Activated CD8-positive, alpha-beta T cell treated with anti-CD3 and anti-CD28 coated beads for 36 hours (primary cell): ENCODE measurements at regions not wholly inside any gene's neighbourhood (a gene's known extent, or its start where the extent isn't known, plus 50 kb on each side); places are given as distances from the start of the nearest gene placed in this dataset.

Experiments
- ATAC-seq: fragments of 200-7000 bp; cut with Tn5 transposase; one replicate; pipeline ENCODE4 v1.10.0; 2021; ENCODE audit warnings: mild to moderate bottlenecking, moderate library complexity
- CTCF ChIA-PET: fragments of 350-600 bp; sonication (Branson Sonifier 250); formaldehyde crosslinking; loops from one replicate; lab custom pipeline; 2021; ENCODE audit warnings: antibody characterized with exemption; lab: Charles Lee
- POLR2A ChIA-PET: fragments of 350-600 bp; sonication (Branson Sonifier 250); formaldehyde crosslinking; loops from one replicate; lab custom pipeline; 2021; ENCODE audit warnings: antibody characterized with exemption; lab: Charles Lee
- DNase-seq: peaks from one replicate; pipeline ENCODE4 v3.0.0-alpha.2; 2020
- H3K27ac Mint-ChIP-seq: one replicate; pipeline ENCODE4 v1.8.0; 2021; ENCODE audit warnings: mild to moderate bottlenecking, mixed read lengths
- H3K27me3 Mint-ChIP-seq: one replicate; pipeline ENCODE4 v1.8.0; 2021; ENCODE audit warnings: mixed read lengths
- H3K36me3 Mint-ChIP-seq: one replicate; pipeline ENCODE4 v1.8.0; 2021; ENCODE audit warnings: low read depth, mixed read lengths
- H3K4me1 Mint-ChIP-seq: one replicate; pipeline ENCODE4 v1.8.0; 2021; ENCODE audit warnings: low read depth, mixed read lengths
- H3K4me3 Mint-ChIP-seq: one replicate; pipeline ENCODE4 v1.8.0; 2021; ENCODE audit warnings: mild to moderate bottlenecking, moderate library complexity, mixed read lengths
- H3K9me3 Mint-ChIP-seq: one replicate; pipeline ENCODE4 v1.8.0; 2021; ENCODE audit warnings: mixed read lengths
- intact Hi-C: fragments of 100-400 bp; cut with micrococcal nuclease; formaldehyde crosslinking; loops from one replicate; pipeline ENCODE4 v1.10.0; 2022
- TF ChIP-seq, protein P1 (sequence below): fragments of 200-600 bp; IDR thresholded peaks from one replicate; pipeline ENCODE4 v1.8.0; 2022; ENCODE audit warnings: antibody characterized with exemption, mild to moderate bottlenecking

DNA sequence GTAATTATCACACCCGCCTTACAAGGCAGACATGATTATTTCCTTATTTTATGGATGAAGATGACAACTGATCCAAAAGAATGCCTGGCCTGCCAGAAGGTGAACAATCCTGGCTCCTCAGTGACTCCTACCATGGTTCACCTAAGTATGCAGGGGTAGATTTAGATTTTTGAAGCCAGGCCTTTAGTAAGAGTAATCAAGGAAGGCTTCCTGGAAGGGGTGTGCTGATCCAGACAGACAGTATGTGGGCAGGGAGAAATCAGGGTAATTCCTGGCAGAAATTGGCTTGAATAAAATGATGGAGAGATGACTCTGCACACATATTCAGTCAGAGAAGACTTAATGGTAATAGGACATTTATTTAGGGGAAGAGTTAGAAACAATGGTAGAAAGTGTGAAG is 637.7 kb upstream of the FANCL start:
- no peak overlapping the region for H3K4me3 Mint-ChIP-seq
- H3K4me1 Mint-ChIP-seq: no peaks in the 10 kb centered on the region
- ATAC-seq (no peak), DNase-seq (no peak)
- H3K27ac Mint-ChIP-seq: no peak overlapping the region
- CTCF ChIA-PET: no interaction called here
- TF ChIP-seq, protein P1, sequence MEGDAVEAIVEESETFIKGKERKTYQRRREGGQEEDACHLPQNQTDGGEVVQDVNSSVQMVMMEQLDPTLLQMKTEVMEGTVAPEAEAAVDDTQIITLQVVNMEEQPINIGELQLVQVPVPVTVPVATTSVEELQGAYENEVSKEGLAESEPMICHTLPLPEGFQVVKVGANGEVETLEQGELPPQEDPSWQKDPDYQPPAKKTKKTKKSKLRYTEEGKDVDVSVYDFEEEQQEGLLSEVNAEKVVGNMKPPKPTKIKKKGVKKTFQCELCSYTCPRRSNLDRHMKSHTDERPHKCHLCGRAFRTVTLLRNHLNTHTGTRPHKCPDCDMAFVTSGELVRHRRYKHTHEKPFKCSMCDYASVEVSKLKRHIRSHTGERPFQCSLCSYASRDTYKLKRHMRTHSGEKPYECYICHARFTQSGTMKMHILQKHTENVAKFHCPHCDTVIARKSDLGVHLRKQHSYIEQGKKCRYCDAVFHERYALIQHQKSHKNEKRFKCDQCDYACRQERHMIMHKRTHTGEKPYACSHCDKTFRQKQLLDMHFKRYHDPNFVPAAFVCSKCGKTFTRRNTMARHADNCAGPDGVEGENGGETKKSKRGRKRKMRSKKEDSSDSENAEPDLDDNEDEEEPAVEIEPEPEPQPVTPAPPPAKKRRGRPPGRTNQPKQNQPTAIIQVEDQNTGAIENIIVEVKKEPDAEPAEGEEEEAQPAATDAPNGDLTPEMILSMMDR: no peak
- POLR2A ChIA-PET: no interaction called here
- no peaks in the 10 kb centered on the region for H3K36me3 Mint-ChIP-seq
- H3K9me3 Mint-ChIP-seq: no peaks in the 10 kb centered on the region
- intact Hi-C loops: no loop called here
- H3K27me3 Mint-ChIP-seq: no peaks in the 10 kb centered on the region

DNA sequence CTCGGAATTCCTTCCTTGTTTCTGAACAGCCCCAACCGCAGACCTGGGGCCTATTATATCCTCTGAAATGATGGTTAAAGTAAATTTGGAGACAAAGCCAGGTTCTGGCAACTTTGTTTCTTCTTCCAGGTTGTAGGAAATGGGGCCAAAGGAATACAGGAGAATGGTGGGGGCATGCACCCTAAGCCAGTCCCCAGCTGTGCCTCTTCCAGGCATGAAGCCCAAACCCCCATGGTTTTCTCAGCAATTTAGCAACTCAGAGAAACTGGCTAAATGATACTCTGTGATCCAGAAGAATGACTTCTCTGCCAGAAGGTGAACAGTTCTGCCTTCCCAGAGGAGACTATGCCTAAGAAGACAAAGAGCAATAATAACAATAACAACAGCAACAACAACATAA is 635.0 kb upstream of the FANCL start:
- intact Hi-C loops: no loop called here
- DNase-seq (no peak), ATAC-seq (no peak)
- Mint-ChIP-seq H3K36me3 (no peaks in the 10 kb centered on the region), H3K27ac (no peak overlapping the region), H3K4me3 (no peak overlapping the region), H3K9me3 (no peaks in the 10 kb centered on the region), H3K27me3 (no peaks in the 10 kb centered on the region), H3K4me1 (no peaks in the 10 kb centered on the region)
- POLR2A ChIA-PET: no interaction called here
- TF ChIP-seq, protein P1: no peak
- CTCF ChIA-PET: no interaction called here

DNA sequence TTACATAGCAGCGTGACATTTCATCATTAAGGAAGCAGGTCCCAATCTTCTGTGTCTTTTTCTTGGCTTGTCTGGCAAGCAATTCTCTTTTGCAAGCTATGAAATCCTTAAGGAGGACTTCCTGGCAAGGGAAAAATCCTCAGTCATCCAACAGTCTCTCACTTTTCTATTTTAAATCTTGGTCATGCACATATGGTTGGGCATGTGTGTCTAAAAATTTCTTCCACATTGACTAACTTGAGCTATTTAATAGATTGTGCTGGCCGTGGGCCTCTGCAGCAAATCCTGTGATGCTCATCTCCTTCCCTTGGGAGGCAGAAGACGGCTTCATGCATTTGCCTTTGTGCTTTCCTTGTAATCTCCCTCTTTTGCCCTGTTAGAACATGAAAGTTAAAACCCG is 634.3 kb upstream of the FANCL start:
- intact Hi-C loops: no loop called here
- CTCF ChIA-PET: no interaction called here
- ATAC-seq (no peak), DNase-seq (no peak)
- H3K4me1 Mint-ChIP-seq: no peaks in the 10 kb centered on the region
- no peaks in the 10 kb centered on the region for H3K27me3 Mint-ChIP-seq
- POLR2A ChIA-PET: no interaction called here
- no peaks in the 10 kb centered on the region for H3K9me3 Mint-ChIP-seq
- no peaks in the 10 kb centered on the region for H3K36me3 Mint-ChIP-seq
- H3K4me3 Mint-ChIP-seq: no peak overlapping the region
- TF ChIP-seq, protein P1: no peak
- no peak overlapping the region for H3K27ac Mint-ChIP-seq

DNA sequence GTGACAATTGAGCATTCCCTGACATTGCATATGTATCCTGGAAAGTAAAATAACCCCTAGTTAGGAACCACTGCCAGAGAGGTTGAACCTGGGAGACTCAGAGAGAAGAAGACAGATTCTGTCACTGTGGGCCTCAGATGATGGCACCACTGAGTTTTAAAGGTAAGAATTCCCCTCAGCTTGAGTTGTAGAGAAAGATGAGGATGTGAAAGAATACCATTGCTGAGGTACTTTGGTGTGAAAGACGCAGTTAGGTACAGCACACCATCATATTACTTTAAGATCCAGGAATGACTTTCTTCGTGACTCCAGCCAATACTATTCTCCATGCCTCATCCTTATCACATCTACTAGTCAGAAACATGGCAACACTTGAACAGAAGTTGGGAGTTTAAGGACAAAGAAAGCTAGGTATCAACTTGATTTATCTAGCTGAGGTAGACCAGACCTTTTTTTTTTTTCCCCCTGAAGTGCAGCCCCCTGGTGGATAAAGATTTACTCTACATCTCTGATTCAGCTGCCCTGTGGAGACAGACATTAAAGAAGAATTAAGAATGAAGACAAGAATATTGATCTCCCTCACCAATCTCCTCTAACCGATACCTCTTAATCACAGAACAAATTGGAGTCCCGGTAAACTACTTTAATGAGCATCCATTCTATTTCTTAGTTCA is 630.5 kb upstream of the FANCL start:
- intact Hi-C loops: no loop called here
- H3K27me3 Mint-ChIP-seq: peaks cover 3% of the 10 kb centered on the region
- ChIA-PET POLR2A (no interaction called here), CTCF (interaction anchor here (2.6 kb wide), 1 partner anchor 12 kb away, joined by 7 read pairs; no protein-coding TSS in a partner anchor)
- H3K4me1 Mint-ChIP-seq: no peaks in the 10 kb centered on the region
- H3K9me3 Mint-ChIP-seq: no peaks in the 10 kb centered on the region
- H3K36me3 Mint-ChIP-seq: no peaks in the 10 kb centered on the region
- DNase-seq (no peak), ATAC-seq (no peak)
- TF ChIP-seq, protein P1: peak; percentile 25
- no peak overlapping the region for H3K4me3 Mint-ChIP-seq
- no peak overlapping the region for H3K27ac Mint-ChIP-seq

DNA sequence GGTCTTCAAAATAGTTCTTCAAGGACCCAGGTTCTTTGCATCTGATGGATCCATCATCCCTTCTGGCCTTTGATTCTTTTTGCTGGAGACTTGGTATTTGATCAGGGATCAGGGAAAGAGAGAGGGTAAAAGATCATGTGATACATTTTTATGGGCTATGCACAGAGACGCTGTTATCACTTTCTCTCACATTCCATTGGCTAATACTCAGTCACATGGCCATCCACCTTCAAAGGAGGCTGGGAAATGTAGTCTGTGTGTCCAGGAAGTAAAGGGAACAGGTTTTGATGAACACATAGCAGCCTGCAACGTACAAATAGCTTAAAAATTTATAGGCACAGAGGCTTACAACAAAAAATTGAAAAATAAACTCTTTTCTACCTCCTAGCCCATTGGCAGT is 629.6 kb upstream of the FANCL start:
- Mint-ChIP-seq H3K36me3 (no peaks in the 10 kb centered on the region), H3K4me3 (no peak overlapping the region), H3K4me1 (peaks cover 6% of the 10 kb centered on the region), H3K9me3 (no peaks in the 10 kb centered on the region), H3K27me3 (peaks cover 3% of the 10 kb centered on the region), H3K27ac (no peak overlapping the region)
- DNase-seq: no peak
- CTCF ChIA-PET: interaction anchor here (2.6 kb wide), 1 partner anchor 11 kb away, joined by 7 read pairs; no protein-coding TSS in a partner anchor
- intact Hi-C loops: no loop called here
- POLR2A ChIA-PET: no interaction called here
- peak; percentile 42 for ATAC-seq
- TF ChIP-seq, protein P1: no peak
